Gastrocnemius medialis (tissue), 4 donors: ENCODE measurements at regions not wholly inside any gene's neighbourhood (a gene's known extent, or its start where the extent isn't known, plus 50 kb on each side); places are given as distances from the start of the nearest gene placed in this dataset.

Experiments used
- CTCF ChIP-seq, 5 experiments: fragments of 450-650 bp in 3 of 5; fragments of 200-600 bp in 2 of 5; sonication (generic) in 2 of 5; IDR thresholded peaks in 4 of 5; conservative IDR thresholded peaks in 1 of 5; 1 replicate in 4 of 5; 2 replicates in 1 of 5; pipeline ENCODE4 v1.5.1; 2016 to 2019; ENCODE audit warnings: antibody characterized with exemption in 5 of 5, mild to moderate bottlenecking in 3 of 5, moderate library complexity in 3 of 5
- POLR2A ChIP-seq, 2 donors: fragments of 450-650 bp; IDR thresholded peaks; one replicate each; pipeline ENCODE4 v1.6.1; 2017; ENCODE audit warnings: antibody characterized with exemption in 2 of 2, mild to moderate bottlenecking in 2 of 2, moderate library complexity in 2 of 2

GRCh38 chr6:104653781-104654180 lies 205.9 kb downstream of the HACE1 start:
- TF ChIP-seq CTCF (IDR thresholded peaks at IDR 0.05 in 4 of 5, conservative IDR thresholded peaks at IDR 0.05 in 1 of 5) (no peak), POLR2A (IDR thresholded peaks at IDR 0.05) (no peak)
